ENCODE measurements at regions not wholly inside any gene's neighbourhood (a gene's known extent, or its start where the extent isn't known, plus 50 kb on each side); places are given as distances from the start of the nearest gene placed in this dataset.
A peak's percentile ranks its signal among the peaks of the same experiment; 100 is the strongest.

DNA sequence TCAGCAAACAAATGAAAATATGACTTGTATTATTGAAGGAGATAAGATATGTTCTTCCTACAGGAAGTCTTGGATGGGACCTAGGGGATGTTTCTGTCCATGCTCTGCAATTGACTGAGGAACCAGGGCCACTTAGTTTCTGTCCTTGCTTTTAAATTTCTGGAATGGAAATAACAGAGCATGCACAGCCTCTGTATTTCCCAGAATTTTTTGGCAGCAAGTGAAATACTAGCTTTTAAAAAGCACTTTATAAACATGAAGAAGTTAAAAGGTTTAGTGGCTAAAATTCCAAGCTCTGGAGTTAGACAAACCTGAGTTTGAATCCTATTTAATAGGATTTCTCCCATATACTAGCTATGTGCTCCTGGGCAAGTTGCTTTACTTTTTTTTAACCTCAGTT, 127.7 kb upstream of the FZD8 start:
- no peaks in the 10 kb centered on the region for H3K79me2 ChIP-seq (ENCODE audit: insufficient read depth, low read length)
- H3K27me3 ChIP-seq (ENCODE audit: insufficient read depth, low read length): no peaks in the 10 kb centered on the region
- no peak overlapping the region for H3K4me2 ChIP-seq (ENCODE audit: insufficient read depth, low read length)
- H2AFZ ChIP-seq (ENCODE audit: low read length): no peak overlapping the region
- H3K36me3 ChIP-seq (ENCODE audit: insufficient read depth, low read length): no peaks in the 10 kb centered on the region
- no peak overlapping the region for H3K27ac ChIP-seq (ENCODE audit: low read depth, low read length)
- H4K20me1 ChIP-seq (ENCODE audit: insufficient read depth, low read length): no peaks in the 10 kb centered on the region
- H3K4me3 ChIP-seq (ENCODE audit: insufficient read depth, low read length): no peak overlapping the region
- peaks cover 2% of the 10 kb centered on the region for H3K4me1 ChIP-seq (ENCODE audit: insufficient read depth, low read length)
- H3K9me3 ChIP-seq (ENCODE audit: low read depth, low read length): no peaks in the 10 kb centered on the region
- no peak for DNase-seq (ENCODE audit: insufficient read length, low spot score, missing footprints)
- TF ChIP-seq, protein P1, sequence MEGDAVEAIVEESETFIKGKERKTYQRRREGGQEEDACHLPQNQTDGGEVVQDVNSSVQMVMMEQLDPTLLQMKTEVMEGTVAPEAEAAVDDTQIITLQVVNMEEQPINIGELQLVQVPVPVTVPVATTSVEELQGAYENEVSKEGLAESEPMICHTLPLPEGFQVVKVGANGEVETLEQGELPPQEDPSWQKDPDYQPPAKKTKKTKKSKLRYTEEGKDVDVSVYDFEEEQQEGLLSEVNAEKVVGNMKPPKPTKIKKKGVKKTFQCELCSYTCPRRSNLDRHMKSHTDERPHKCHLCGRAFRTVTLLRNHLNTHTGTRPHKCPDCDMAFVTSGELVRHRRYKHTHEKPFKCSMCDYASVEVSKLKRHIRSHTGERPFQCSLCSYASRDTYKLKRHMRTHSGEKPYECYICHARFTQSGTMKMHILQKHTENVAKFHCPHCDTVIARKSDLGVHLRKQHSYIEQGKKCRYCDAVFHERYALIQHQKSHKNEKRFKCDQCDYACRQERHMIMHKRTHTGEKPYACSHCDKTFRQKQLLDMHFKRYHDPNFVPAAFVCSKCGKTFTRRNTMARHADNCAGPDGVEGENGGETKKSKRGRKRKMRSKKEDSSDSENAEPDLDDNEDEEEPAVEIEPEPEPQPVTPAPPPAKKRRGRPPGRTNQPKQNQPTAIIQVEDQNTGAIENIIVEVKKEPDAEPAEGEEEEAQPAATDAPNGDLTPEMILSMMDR (IDR thresholded peaks at IDR 0.05; ENCODE audit: extremely low read depth, low read depth, low read length): no peak

DNA sequence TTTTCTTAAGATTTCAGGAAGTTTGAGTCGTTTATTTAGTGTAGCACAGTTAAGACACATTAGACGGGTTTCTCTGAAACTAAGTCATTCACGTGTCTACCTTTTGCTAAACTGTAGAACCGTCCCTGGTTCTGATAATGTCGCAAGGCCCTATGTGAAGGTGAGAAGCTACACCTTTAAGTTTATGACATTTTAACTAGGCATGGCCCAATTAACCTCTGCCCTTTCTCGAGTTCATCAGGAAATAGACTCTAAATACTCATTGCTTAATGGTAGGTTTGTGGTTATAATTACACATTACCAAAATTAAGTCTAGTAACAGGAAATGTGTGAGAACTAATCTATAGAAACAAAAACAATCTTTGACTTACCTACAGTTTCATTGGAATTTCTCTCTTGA, 126.6 kb upstream of the FZD8 start:
- Histone ChIP-seq H3K4me2 (ENCODE audit: insufficient read depth, low read length) (no peak overlapping the region), H3K79me2 (ENCODE audit: insufficient read depth, low read length) (no peaks in the 10 kb centered on the region), H4K20me1 (ENCODE audit: insufficient read depth, low read length) (no peaks in the 10 kb centered on the region), H3K4me3 (ENCODE audit: insufficient read depth, low read length) (no peak overlapping the region), H2AFZ (ENCODE audit: low read length) (no peak overlapping the region), H3K36me3 (ENCODE audit: insufficient read depth, low read length) (no peaks in the 10 kb centered on the region), H3K27me3 (ENCODE audit: insufficient read depth, low read length) (no peaks in the 10 kb centered on the region), H3K9me3 (ENCODE audit: low read depth, low read length) (no peaks in the 10 kb centered on the region), H3K4me1 (ENCODE audit: insufficient read depth, low read length) (peaks cover 2% of the 10 kb centered on the region), H3K27ac (ENCODE audit: low read depth, low read length) (no peak overlapping the region)
- TF ChIP-seq, protein P1 (IDR thresholded peaks at IDR 0.05; ENCODE audit: extremely low read depth, low read depth, low read length): no peak
- no peak for DNase-seq (ENCODE audit: insufficient read length, low spot score, missing footprints)

DNA sequence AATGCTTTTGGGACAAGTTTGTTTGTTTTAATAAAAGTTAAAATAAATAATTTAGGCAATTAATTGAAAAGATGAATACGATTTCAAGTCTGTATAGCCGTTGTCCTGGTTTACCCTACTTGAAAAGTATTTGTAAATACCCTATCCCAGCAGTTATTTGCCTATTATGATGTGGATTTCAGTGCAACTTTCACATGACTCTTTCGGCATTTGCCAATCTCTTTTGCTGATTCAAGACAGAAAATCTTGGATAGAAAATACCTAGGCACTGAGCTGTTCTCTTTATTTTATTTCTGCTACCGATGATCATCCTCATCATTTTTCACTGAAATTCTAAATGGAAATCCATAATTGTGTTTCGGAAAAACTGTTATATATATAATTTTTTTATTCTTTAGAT, 125.9 kb upstream of the FZD8 start:
- no peak for DNase-seq (ENCODE audit: insufficient read length, low spot score, missing footprints)
- H3K27me3 ChIP-seq (ENCODE audit: insufficient read depth, low read length): no peaks in the 10 kb centered on the region
- no peaks in the 10 kb centered on the region for H3K36me3 ChIP-seq (ENCODE audit: insufficient read depth, low read length)
- H4K20me1 ChIP-seq (ENCODE audit: insufficient read depth, low read length): no peaks in the 10 kb centered on the region
- H3K79me2 ChIP-seq (ENCODE audit: insufficient read depth, low read length): no peaks in the 10 kb centered on the region
- no peaks in the 10 kb centered on the region for H3K9me3 ChIP-seq (ENCODE audit: low read depth, low read length)
- H3K4me1 ChIP-seq (ENCODE audit: insufficient read depth, low read length): peaks cover 2% of the 10 kb centered on the region
- no peak overlapping the region for H2AFZ ChIP-seq (ENCODE audit: low read length)
- TF ChIP-seq, protein P1 (IDR thresholded peaks at IDR 0.05; ENCODE audit: extremely low read depth, low read depth, low read length): no peak
- H3K4me3 ChIP-seq (ENCODE audit: insufficient read depth, low read length): no peak overlapping the region
- H3K27ac ChIP-seq (ENCODE audit: low read depth, low read length): peak overlapping the region; percentile 17
- H3K4me2 ChIP-seq (ENCODE audit: insufficient read depth, low read length): peak overlapping the region; percentile 18

DNA sequence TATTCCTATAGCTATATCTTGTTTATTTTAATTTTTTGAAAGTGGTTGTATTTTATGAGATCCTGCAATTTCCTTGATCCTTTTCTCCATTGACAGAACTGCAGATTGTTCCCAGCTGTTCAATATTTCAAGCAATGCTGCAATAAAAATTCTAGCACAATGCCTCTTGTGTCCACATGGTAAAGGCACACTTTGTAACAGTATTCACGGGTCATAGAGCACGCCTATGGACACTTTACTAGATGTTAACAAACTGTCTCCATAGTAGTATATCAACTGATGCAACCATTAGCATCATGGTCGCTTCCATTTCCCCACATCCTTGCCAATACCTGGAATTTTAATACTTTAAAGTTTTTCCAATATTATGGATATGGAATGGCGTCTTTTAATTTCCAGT, 123.9 kb upstream of the FZD8 start:
- Histone ChIP-seq H3K36me3 (ENCODE audit: insufficient read depth, low read length) (no peaks in the 10 kb centered on the region), H3K4me1 (ENCODE audit: insufficient read depth, low read length) (peaks cover 2% of the 10 kb centered on the region), H3K27ac (ENCODE audit: low read depth, low read length) (no peak overlapping the region), H2AFZ (ENCODE audit: low read length) (no peak overlapping the region), H3K4me3 (ENCODE audit: insufficient read depth, low read length) (no peak overlapping the region), H3K79me2 (ENCODE audit: insufficient read depth, low read length) (no peaks in the 10 kb centered on the region), H4K20me1 (ENCODE audit: insufficient read depth, low read length) (no peaks in the 10 kb centered on the region), H3K27me3 (ENCODE audit: insufficient read depth, low read length) (no peaks in the 10 kb centered on the region), H3K9me3 (ENCODE audit: low read depth, low read length) (no peaks in the 10 kb centered on the region), H3K4me2 (ENCODE audit: insufficient read depth, low read length) (no peak overlapping the region)
- TF ChIP-seq, protein P1 (IDR thresholded peaks at IDR 0.05; ENCODE audit: extremely low read depth, low read depth, low read length): no peak
- DNase-seq (ENCODE audit: insufficient read length, low spot score, missing footprints): no peak

Measured in osteoblast (primary cell).